ENCODE measurements at regions not wholly inside any gene's neighbourhood (a gene's known extent, or its start where the extent isn't known, plus 50 kb on each side); places are given as distances from the start of the nearest gene placed in this dataset.
A peak's percentile ranks its signal among the peaks of the same experiment; 100 is the strongest.

DNA sequence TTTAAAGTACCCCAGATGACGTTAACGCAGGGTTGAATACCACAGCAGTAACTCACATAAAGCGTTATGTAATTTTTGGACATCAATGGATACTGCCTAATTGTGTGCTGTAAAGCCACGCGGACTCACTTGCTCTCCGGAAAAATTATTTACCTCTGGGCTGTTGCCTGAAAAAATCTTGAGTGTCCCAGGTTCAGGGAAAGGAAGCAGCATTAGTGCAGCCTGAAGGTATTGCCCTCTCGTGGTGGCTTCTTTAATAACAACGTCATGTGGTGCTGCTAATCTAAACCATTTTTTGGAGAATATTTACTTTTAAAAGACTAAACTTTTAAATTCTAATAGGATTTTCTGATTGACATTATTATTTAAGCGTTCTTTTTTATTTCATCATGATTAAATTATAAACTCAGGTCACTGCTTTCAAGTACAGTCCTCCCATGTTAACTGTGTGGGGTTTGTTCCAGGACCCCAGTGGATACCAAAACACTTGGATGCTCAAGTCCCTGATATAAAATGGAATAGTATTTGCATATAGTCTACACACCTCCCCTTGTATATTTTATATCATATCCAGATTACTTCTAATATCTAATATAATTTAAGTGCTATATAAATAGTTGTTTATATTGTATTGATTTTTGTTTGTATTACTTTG lies 384.8 kb downstream of the FAM133A start:
- no peaks in the 10 kb centered on the region for H3K36me3 ChIP-seq
- H3K4me1 ChIP-seq: peaks cover 0 to 4% of the 10 kb centered on the region in 2 donors
- WGBS, 2 donors: 28% methylated on average over 9 of the region's 9 CpGs
- no peaks in the 10 kb centered on the region for H3K9me3 ChIP-seq
- H3K27ac ChIP-seq: no peak overlapping the region
- H3K27me3 ChIP-seq: no peaks in the 10 kb centered on the region
- intact Hi-C loops (cut with DNase I): no loop called here
- TF ChIP-seq, protein P1, sequence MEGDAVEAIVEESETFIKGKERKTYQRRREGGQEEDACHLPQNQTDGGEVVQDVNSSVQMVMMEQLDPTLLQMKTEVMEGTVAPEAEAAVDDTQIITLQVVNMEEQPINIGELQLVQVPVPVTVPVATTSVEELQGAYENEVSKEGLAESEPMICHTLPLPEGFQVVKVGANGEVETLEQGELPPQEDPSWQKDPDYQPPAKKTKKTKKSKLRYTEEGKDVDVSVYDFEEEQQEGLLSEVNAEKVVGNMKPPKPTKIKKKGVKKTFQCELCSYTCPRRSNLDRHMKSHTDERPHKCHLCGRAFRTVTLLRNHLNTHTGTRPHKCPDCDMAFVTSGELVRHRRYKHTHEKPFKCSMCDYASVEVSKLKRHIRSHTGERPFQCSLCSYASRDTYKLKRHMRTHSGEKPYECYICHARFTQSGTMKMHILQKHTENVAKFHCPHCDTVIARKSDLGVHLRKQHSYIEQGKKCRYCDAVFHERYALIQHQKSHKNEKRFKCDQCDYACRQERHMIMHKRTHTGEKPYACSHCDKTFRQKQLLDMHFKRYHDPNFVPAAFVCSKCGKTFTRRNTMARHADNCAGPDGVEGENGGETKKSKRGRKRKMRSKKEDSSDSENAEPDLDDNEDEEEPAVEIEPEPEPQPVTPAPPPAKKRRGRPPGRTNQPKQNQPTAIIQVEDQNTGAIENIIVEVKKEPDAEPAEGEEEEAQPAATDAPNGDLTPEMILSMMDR (IDR thresholded peaks at IDR 0.05): peak in 3 of 6 experiments; percentile 20 to 38 (median 34)
- no peak for TF ChIP-seq POLR2A (IDR thresholded peaks at IDR 0.05)
- DNase-seq: no peak
- H3K4me3 ChIP-seq (replicated peaks in 1 of 3): no peak overlapping the region

DNA sequence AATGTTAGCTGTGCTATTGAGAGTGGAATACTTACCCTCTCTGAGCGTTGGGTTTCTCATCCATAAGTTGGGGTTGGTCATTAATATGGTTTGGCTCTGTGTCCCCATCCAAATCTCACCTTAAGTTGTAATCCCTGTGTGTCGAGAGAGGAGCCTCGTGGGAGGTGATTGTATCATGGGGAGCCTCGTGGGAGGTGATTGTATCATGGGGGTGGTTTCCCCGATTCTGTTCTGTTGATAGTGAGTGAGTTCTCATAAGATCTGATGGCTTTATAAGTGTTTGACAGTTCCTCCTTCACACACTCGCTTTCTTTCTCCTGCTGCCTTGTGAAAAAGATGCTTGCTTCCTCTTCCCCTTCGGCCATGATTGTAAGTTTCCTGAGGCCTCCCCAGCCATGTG lies 391.1 kb downstream of the FAM133A start:
- intact Hi-C loops (cut with DNase I): no loop called here
- H3K4me3 ChIP-seq (replicated peaks in 1 of 3): no peak overlapping the region

DNA sequence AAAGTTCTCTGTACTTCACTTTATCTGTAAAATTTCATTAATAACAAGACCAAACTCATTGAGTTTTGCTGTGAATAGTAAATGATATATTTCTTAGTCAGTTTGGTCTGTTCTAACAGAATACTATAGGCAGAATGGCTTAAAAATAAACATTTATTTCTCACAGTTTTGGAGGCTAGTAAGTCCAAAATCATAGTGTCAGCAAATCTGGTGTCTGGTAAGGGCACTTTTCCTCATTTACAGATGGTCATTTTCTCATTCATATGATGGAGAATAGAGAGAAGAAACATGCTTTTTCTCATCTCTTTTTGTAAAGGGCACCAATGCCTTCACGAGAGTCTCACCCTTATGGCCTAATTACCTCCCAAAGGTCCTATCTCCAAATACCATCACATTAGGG lies 415.1 kb downstream of the FAM133A start:
- intact Hi-C loops (cut with DNase I): no loop called here
- Histone ChIP-seq H3K27me3 (no peaks in the 10 kb centered on the region), H3K4me1 (no peaks in the 10 kb centered on the region), H3K4me3 (replicated peaks in 1 of 3) (no peak overlapping the region), H3K9me3 (no peaks in the 10 kb centered on the region), H3K36me3 (no peaks in the 10 kb centered on the region), H3K27ac (no peak overlapping the region)
- whole genome bisulfite sequencing, 2 donors: 75 to 95% methylated on average over 1 of the region's 1 CpG
- no peak for DNase-seq
- TF ChIP-seq POLR2A (IDR thresholded peaks at IDR 0.05): no peak
- TF ChIP-seq, protein P1 (IDR thresholded peaks at IDR 0.05): no peak

More for the DNA sequence above, 391.1 kb downstream of the FAM133A start:
- Histone ChIP-seq H3K36me3 (no peaks in the 10 kb centered on the region), H3K27ac (no peak overlapping the region), H3K27me3 (no peaks in the 10 kb centered on the region), H3K9me3 (no peaks in the 10 kb centered on the region), H3K4me1 (peaks cover 6 to 11% of the 10 kb centered on the region in 2 donors)
- 88% methylated on average over 7 of the region's 7 CpGs for WGBS, 2 donors
- DNase-seq: no peak
- TF ChIP-seq, protein P1 (IDR thresholded peaks at IDR 0.05): no peak
- no peak for TF ChIP-seq POLR2A (IDR thresholded peaks at IDR 0.05)

DNA sequence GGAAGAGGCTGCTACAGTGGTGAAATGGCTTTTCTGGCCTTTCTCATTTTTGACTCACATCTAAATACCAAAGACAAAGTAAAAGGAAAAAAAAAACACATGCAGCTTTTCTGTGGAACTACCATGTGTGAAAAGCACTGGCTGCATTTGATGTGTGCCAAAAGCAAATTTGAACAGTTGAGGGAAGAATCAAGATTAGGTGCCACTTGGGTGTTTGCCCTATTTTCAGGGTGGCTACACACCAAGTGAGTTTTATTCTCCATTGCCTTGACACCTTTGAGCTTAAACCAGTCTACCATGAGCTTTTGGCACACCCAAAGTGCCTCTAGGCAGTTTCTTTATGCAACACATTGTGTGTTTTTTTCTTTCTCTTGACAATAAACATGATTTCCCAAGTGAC lies 423.9 kb downstream of the FAM133A start:
- no peak for DNase-seq
- Histone ChIP-seq H3K36me3 (no peaks in the 10 kb centered on the region), H3K27ac (no peak overlapping the region), H3K4me3 (replicated peaks in 1 of 3) (no peak overlapping the region), H3K4me1 (no peaks in the 10 kb centered on the region), H3K27me3 (no peaks in the 10 kb centered on the region), H3K9me3 (no peaks in the 10 kb centered on the region)
- no peak for TF ChIP-seq POLR2A (IDR thresholded peaks at IDR 0.05)
- TF ChIP-seq, protein P1 (IDR thresholded peaks at IDR 0.05): no peak
- intact Hi-C loops (cut with DNase I): no loop called here

DNA sequence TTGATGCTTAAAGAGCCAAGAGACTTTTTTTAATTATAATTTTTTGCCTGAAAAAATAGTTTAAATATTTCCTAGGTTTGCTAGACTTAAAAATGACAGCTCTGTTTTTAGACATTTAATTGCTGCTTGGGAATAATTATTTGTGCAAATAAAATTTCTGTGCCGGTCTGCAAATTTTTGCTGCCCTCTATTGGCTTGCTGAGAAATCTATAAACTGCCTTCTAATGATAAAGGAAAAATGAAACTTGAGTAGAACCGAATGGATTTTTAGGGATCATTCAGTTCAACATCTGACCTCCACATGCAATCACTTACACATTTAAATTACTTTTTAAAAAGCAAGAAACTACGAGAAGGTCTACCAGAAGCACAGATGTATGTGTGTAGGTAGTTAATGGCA lies 434.0 kb downstream of the FAM133A start:
- Histone ChIP-seq H3K4me1 (no peaks in the 10 kb centered on the region), H3K36me3 (no peaks in the 10 kb centered on the region), H3K27me3 (no peaks in the 10 kb centered on the region), H3K27ac (no peak overlapping the region), H3K9me3 (no peaks in the 10 kb centered on the region), H3K4me3 (replicated peaks in 1 of 3) (no peak overlapping the region)
- WGBS, 2 donors: 26 to 29% methylated on average over 3 of the region's 3 CpGs
- DNase-seq: no peak
- TF ChIP-seq, protein P1 (IDR thresholded peaks at IDR 0.05): peak in 2 of 6 experiments; percentile 8 to 31
- TF ChIP-seq POLR2A (IDR thresholded peaks at IDR 0.05): no peak
- intact Hi-C loops (cut with DNase I): no loop called here
